HCT116 (cell line): ENCODE measurements at regions not wholly inside any gene's neighbourhood (a gene's known extent, or its start where the extent isn't known, plus 50 kb on each side); places are given as distances from the start of the nearest gene placed in this dataset.

ENCODE experiments used
- ATAC-seq: fragments of 200-7000 bp; cut with Tn5 transposase; 2 replicates; pipeline ENCODE4 v1.9.1; 2020; ENCODE audit warnings: mild to moderate bottlenecking, moderate library complexity
- BruUV-seq: library from RNA; stranded (reverse); fragments of 400-500 nt; replicated peaks from 2 replicates; lab custom pipeline; 2021; lab: Mats Ljungman, UMichigan
- CTCF ChIA-PET: fragments of 300-600 bp; sonication (Branson Sonifier 250); formaldehyde crosslinking; loops from one replicate; lab custom pipeline; 2021; ENCODE audit warnings: antibody characterized with exemption; lab: Charles Lee
- POLR2A ChIA-PET: fragments of 300-600, 350-600 bp; sonication (Branson Sonifier 250); formaldehyde crosslinking; loops from one replicate; lab custom pipeline; 2021; ENCODE audit warnings: antibody characterized with exemption; lab: Charles Lee
- RAD21 ChIA-PET, 2 experiments: fragments of 300-600 bp; sonication (Branson Sonifier 250); formaldehyde crosslinking; loops; one replicate each; lab custom pipeline; 2023; ENCODE audit warnings: low total read pairs in 2 of 2; ENCODE audit not compliant: uncharacterized antibody in 2 of 2, unreplicated experiment in 2 of 2, low non-redundant PET in 1 of 2; lab: Charles Lee
- DNase-seq: peaks from one replicate; pipeline ENCODE4 v3.0.0-alpha.2; 2010; ENCODE audit warnings: low read depth, low spot score
- H2AFZ ChIP-seq: fragments of 200-600 bp; shearing (Covaris generic), sonication (generic); 2 replicates; pipeline ENCODE4 v1.6.1; 2017; ENCODE audit warnings: low read depth, mixed run types, mixed read lengths, antibody characterized with exemption, low read length; ENCODE audit not compliant: poor library complexity, severe bottlenecking
- H3K27ac ChIP-seq: 2 replicates; pipeline ENCODE4 v1.5.1; 2012; ENCODE audit warnings: low read depth, low read length
- H3K27me3 ChIP-seq: fragments of 200-600 bp; sonication (generic); 2 replicates; pipeline ENCODE4 v1.6.1; 2016; ENCODE audit warnings: mixed run types, low read length, mixed read lengths; ENCODE audit not compliant: insufficient read depth
- H3K36me3 ChIP-seq, 2 experiments: fragments of 200-500 bp in 1 of 2; fragments of 200-600 bp in 1 of 2; sonication (Bioruptor generic) in 1 of 2; sonication (generic) in 1 of 2; 2 replicates each; pipeline versions ENCODE4 v1.5.1 to v1.6.1; 2014 to 2016; ENCODE audit warnings: low read length in 2 of 2, inconsistent platforms in 1 of 2, mixed read lengths in 1 of 2, mixed run types in 1 of 2; ENCODE audit not compliant: insufficient read depth in 2 of 2, control insufficient read depth in 1 of 2
- H3K4me1 ChIP-seq, 2 experiments: fragments of 200-600 bp in 1 of 2; sonication (generic) in 1 of 2; 2 replicates each; pipeline versions ENCODE4 v1.5.1 to v1.6.1; 2012 to 2017; ENCODE audit warnings: low read length in 2 of 2, inconsistent platforms in 1 of 2, mild to moderate bottlenecking in 1 of 2, mixed read lengths in 1 of 2, mixed run types in 1 of 2, moderate library complexity in 1 of 2; ENCODE audit not compliant: insufficient read depth in 2 of 2, control insufficient read depth in 1 of 2
- H3K4me2 ChIP-seq: fragments of 200-600 bp; sonication (generic); 2 replicates; pipeline ENCODE4 v1.6.1; 2017; ENCODE audit warnings: mixed run types, low read length, mixed read lengths
- H3K4me3 ChIP-seq, 2 experiments: fragments of 200-600 bp in 1 of 2; sonication (generic) in 1 of 2; replicated peaks in 1 of 2; 2 replicates each; pipeline ENCODE4 v1.5.1; 2011 to 2016; ENCODE audit warnings: low read length in 2 of 2, control low read depth in 1 of 2, low read depth in 1 of 2, mild to moderate bottlenecking in 1 of 2, mixed read lengths in 1 of 2, mixed run types in 1 of 2
- H3K79me2 ChIP-seq: fragments of 200-600 bp; sonication (generic); 2 replicates; pipeline ENCODE4 v1.6.1; 2017; ENCODE audit warnings: mild to moderate bottlenecking, mixed run types, low read length, moderate library complexity, mixed read lengths; ENCODE audit not compliant: insufficient read depth
- H3K9ac ChIP-seq: fragments of 200-600 bp; sonication (generic); 2 replicates; pipeline ENCODE4 v1.6.1; 2016; ENCODE audit warnings: low read length, mixed read lengths
- H3K9me2 ChIP-seq: fragments of 200-600 bp; sonication (generic), shearing (Covaris generic); 2 replicates; pipeline ENCODE4 v1.6.1; 2017; ENCODE audit warnings: mixed run types, mild to moderate bottlenecking, moderate library complexity; ENCODE audit not compliant: insufficient read depth
- H3K9me3 ChIP-seq, 2 experiments: fragments of 200-500 bp in 1 of 2; fragments of 200-600 bp in 1 of 2; sonication (Bioruptor generic) in 1 of 2; sonication (generic) in 1 of 2; 2 replicates each; pipeline ENCODE4 v1.6.1; 2014 to 2017; ENCODE audit warnings: low read length in 2 of 2, mixed read lengths in 2 of 2, inconsistent platforms in 1 of 2, low read depth in 1 of 2, mild to moderate bottlenecking in 1 of 2, mixed run types in 1 of 2, moderate library complexity in 1 of 2; ENCODE audit not compliant: control insufficient read depth in 1 of 2, insufficient read depth in 1 of 2
- H4K20me1 ChIP-seq: fragments of 200-600 bp; sonication (generic), shearing (Covaris generic); 2 replicates; pipeline ENCODE4 v1.6.1; 2017; ENCODE audit warnings: mixed run types, mild to moderate bottlenecking, moderate library complexity; ENCODE audit not compliant: insufficient read depth
- CBX3 ChIP-seq: IDR thresholded peaks from 2 replicates; pipeline ENCODE4 v1.6.1; 2012; ENCODE audit warnings: low read depth
- CEBPB ChIP-seq: IDR thresholded peaks from 2 replicates; pipeline ENCODE4 v1.6.1; 2012; ENCODE audit warnings: low read depth
- CTCF ChIP-seq, 3 experiments: fragments of 200-600 bp in 1 of 3; sonication (generic) in 1 of 3; IDR thresholded peaks in 2 of 3; conservative IDR thresholded peaks in 1 of 3; 2 replicates each; pipeline ENCODE4 v1.5.1; 2012 to 2017; ENCODE audit warnings: low read depth in 2 of 3, low read length in 2 of 3, antibody characterized with exemption in 1 of 3, borderline replicate concordance in 1 of 3, control low read depth in 1 of 3, mild to moderate bottlenecking in 1 of 3, mixed read lengths in 1 of 3, mixed run types in 1 of 3, moderate library complexity in 1 of 3; ENCODE audit not compliant: insufficient read depth in 1 of 3
- EGR1 ChIP-seq: IDR thresholded peaks from 2 replicates; pipeline ENCODE4 v1.6.1; 2012; ENCODE audit warnings: low read depth
- ELF1 ChIP-seq: IDR thresholded peaks from 2 replicates; pipeline ENCODE4 v1.6.1; 2012; ENCODE audit warnings: low read depth, borderline replicate concordance
- EZH2 ChIP-seq: fragments of 200-600 bp; sonication (generic); IDR thresholded peaks from 2 replicates; pipeline ENCODE4 v1.6.1; 2017; ENCODE audit warnings: antibody characterized with exemption, mixed run types
- FOSL1 ChIP-seq: IDR thresholded peaks from 2 replicates; pipeline ENCODE4 v1.6.1; 2012; ENCODE audit warnings: low read depth
- JUND ChIP-seq: IDR thresholded peaks from 2 replicates; pipeline ENCODE4 v1.6.1; 2012
- POLR2A ChIP-seq: IDR thresholded peaks from 2 replicates; pipeline ENCODE4 v1.7.0; 2011; ENCODE audit warnings: borderline replicate concordance; ENCODE audit not compliant: insufficient read depth, insufficient read length; ENCODE audit errors: extremely low read depth
- RAD21 ChIP-seq: IDR thresholded peaks from 2 replicates; pipeline ENCODE4 v1.6.1; 2012; ENCODE audit warnings: low read depth, mild to moderate bottlenecking
- SIN3A ChIP-seq: IDR thresholded peaks from 2 replicates; pipeline ENCODE4 v1.6.1; 2012; ENCODE audit warnings: low read depth
- SP1 ChIP-seq: IDR thresholded peaks from 2 replicates; pipeline ENCODE4 v1.6.1; 2012; ENCODE audit warnings: low read depth
- SRF ChIP-seq: IDR thresholded peaks from 2 replicates; pipeline ENCODE4 v1.6.1; 2012; ENCODE audit warnings: low read depth
- ZNF274 ChIP-seq: fragments of 200-500 bp; sonication (Bioruptor generic); IDR thresholded peaks from 2 replicates; pipeline ENCODE4 v1.6.1; 2014; ENCODE audit warnings: mild to moderate bottlenecking, low read depth, low read length, inconsistent platforms
- intact Hi-C: fragments of 100-400 bp; cut with micrococcal nuclease; formaldehyde crosslinking; loops from 2 replicates; pipeline ENCODE4 v1.10.0; 2022
- TF ChIP-seq, protein P1 (sequence below): IDR thresholded peaks from 2 replicates; pipeline ENCODE4 v1.6.1; 2011; ENCODE audit warnings: mild to moderate bottlenecking, low read length, moderate library complexity; ENCODE audit not compliant: insufficient replicate concordance; ENCODE audit errors: extremely low read depth

DNA sequence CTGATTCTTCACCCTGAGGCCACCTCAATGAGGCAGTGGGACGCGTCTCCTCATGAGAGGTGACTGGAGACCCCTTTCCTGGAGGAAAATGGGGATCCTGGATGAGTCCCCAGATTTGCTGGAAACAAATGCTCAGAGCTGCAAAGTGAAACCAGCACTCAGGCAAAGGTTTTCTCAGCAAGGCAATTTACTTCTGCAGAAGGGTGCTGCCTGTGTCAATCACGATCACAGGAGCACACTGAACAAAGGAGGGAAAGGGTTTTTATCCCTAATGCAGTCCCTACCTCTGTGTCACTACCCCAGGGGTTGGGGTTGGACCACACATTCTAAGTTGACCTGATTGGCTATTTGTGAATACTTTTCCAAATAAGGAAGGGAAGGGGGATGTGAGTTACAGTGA lies 69.9 kb upstream of the CDK20 start:
- peaks cover 4 to 12% of the 10 kb centered on the region in 2 experiments; a peak in 2 of 4 replicates for H3K9me3 ChIP-seq
- H3K79me2 ChIP-seq, result no peaks in the 10 kb centered on the region
- RAD21 ChIA-PET, result no interaction called here
- DNase-seq, result no peak
- no peak overlapping the region for H3K27ac ChIP-seq
- BruUV-seq, result no TSS peak
- H2AFZ ChIP-seq, result no peak overlapping the region
- H3K27me3 ChIP-seq, result no peaks in the 10 kb centered on the region
- H3K9ac ChIP-seq, result no peak overlapping the region
- TF ChIP-seq SIN3A (no peak), CBX3 (peak; percentile 75), ZNF274 (no peak)
- TF ChIP-seq, all 23 proteins: peak for 1
- ChIA-PET CTCF (no interaction called here), POLR2A (no interaction called here)
- Histone ChIP-seq H4K20me1 (no peaks in the 10 kb centered on the region), H3K36me3 (no peaks in the 10 kb centered on the region), H3K9me2 (no peaks in the 10 kb centered on the region), H3K4me2 (no peak overlapping the region), H3K4me1 (no peaks in the 10 kb centered on the region), H3K4me3 (no peak overlapping the region)
- no peak for ATAC-seq
- intact Hi-C loops, result no loop called here

DNA sequence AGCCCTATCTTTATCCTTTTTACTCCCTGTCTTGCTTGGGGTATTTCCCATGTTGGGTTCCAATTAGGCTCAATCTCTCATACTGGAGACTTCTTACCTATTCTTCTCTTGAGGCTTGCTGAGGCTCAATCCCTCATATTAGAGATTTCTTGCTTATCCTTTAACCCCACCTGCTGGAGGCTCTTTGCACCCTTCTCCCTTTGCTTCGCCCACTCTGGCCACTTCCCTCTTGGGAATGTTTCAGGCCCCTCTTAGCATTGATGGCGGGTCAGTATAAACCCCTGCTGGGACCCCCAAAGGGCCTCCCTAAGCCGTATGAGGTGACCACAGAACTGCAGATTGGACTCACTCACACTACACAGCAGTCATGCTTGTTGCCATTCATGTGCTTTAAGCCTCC lies 69.3 kb upstream of the CDK20 start:
- intact Hi-C loops, result no loop called here
- H2AFZ ChIP-seq, result no peak overlapping the region
- H3K9me3 ChIP-seq, result peaks cover 4 to 12% of the 10 kb centered on the region in 2 experiments; a peak in 2 of 4 replicates
- ChIA-PET RAD21 (no interaction called here), CTCF (no interaction called here), POLR2A (no interaction called here)
- H3K4me3 ChIP-seq, result no peak overlapping the region
- TF ChIP-seq SP1, result no peak
- no peak for TF ChIP-seq CEBPB
- TF ChIP-seq EZH2, result no peak
- TF ChIP-seq, protein P1, sequence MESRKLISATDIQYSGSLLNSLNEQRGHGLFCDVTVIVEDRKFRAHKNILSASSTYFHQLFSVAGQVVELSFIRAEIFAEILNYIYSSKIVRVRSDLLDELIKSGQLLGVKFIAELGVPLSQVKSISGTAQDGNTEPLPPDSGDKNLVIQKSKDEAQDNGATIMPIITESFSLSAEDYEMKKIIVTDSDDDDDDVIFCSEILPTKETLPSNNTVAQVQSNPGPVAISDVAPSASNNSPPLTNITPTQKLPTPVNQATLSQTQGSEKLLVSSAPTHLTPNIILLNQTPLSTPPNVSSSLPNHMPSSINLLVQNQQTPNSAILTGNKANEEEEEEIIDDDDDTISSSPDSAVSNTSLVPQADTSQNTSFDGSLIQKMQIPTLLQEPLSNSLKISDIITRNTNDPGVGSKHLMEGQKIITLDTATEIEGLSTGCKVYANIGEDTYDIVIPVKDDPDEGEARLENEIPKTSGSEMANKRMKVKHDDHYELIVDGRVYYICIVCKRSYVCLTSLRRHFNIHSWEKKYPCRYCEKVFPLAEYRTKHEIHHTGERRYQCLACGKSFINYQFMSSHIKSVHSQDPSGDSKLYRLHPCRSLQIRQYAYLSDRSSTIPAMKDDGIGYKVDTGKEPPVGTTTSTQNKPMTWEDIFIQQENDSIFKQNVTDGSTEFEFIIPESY, result no peak
- no peak for TF ChIP-seq POLR2A
- no peak for TF ChIP-seq FOSL1
- no peak for TF ChIP-seq ELF1
- TF ChIP-seq SRF, result no peak
- TF ChIP-seq EGR1, result no peak
- TF ChIP-seq CBX3, result no peak
- TF ChIP-seq ZNF274, result no peak
- TF ChIP-seq CTCF (IDR thresholded peaks at IDR 0.05 in 2 of 3, conservative IDR thresholded peaks at IDR 0.05 in 1 of 3; ENCODE audit: borderline replicate concordance in 1 of 3, insufficient read depth in 1 of 3, low read depth in 2 of 3, low read length in 2 of 3), result no peak
- TF ChIP-seq RAD21, result no peak
- no peak for TF ChIP-seq JUND
- no peak overlapping the region for H3K9ac ChIP-seq
- H3K4me2 ChIP-seq, result no peak overlapping the region
- H3K4me1 ChIP-seq, result no peaks in the 10 kb centered on the region
- H3K36me3 ChIP-seq, result no peaks in the 10 kb centered on the region
- no peak for ATAC-seq
- no peaks in the 10 kb centered on the region for H3K9me2 ChIP-seq
- no TSS peak for BruUV-seq
- no peaks in the 10 kb centered on the region for H3K79me2 ChIP-seq
- no peaks in the 10 kb centered on the region for H3K27me3 ChIP-seq
- no peak overlapping the region for H3K27ac ChIP-seq
- DNase-seq, result no peak
- no peaks in the 10 kb centered on the region for H4K20me1 ChIP-seq
